Nephron progenitor cell (in vitro differentiated cells): ENCODE measurements at regions not wholly inside any gene's neighbourhood (a gene's known extent, or its start where the extent isn't known, plus 50 kb on each side); places are given as distances from the start of the nearest gene placed in this dataset.

ENCODE experiments used
- DNase-seq: peaks from one replicate; pipeline ENCODE4 v3.0.0; 2021
- H3K27ac Mint-ChIP-seq: 2 replicates; pipeline ENCODE4 v1.8.0; 2021; ENCODE audit warnings: mild to moderate bottlenecking, moderate library complexity, mixed read lengths
- H3K27me3 Mint-ChIP-seq: 2 replicates; pipeline ENCODE4 v1.8.0; 2021; ENCODE audit warnings: mild to moderate bottlenecking, low read depth, mixed read lengths; ENCODE audit not compliant: poor library complexity
- H3K36me3 Mint-ChIP-seq: 2 replicates; pipeline ENCODE4 v1.8.0; 2021; ENCODE audit warnings: low read depth, mixed read lengths
- H3K4me1 Mint-ChIP-seq: 2 replicates; pipeline ENCODE4 v1.8.0; 2021; ENCODE audit warnings: mixed read lengths
- H3K4me3 Mint-ChIP-seq: 2 replicates; pipeline ENCODE4 v1.8.0; 2021; ENCODE audit warnings: mild to moderate bottlenecking, moderate library complexity, mixed read lengths
- H3K9me3 Mint-ChIP-seq: 2 replicates; pipeline ENCODE4 v1.8.0; 2021; ENCODE audit warnings: mild to moderate bottlenecking, moderate library complexity, mixed read lengths
- TF ChIP-seq, protein P1 (sequence below): fragments of 200-600 bp; sonication (generic); IDR thresholded peaks from 2 replicates; pipeline ENCODE4 v1.5.0; 2021; ENCODE audit warnings: antibody characterized with exemption

DNA sequence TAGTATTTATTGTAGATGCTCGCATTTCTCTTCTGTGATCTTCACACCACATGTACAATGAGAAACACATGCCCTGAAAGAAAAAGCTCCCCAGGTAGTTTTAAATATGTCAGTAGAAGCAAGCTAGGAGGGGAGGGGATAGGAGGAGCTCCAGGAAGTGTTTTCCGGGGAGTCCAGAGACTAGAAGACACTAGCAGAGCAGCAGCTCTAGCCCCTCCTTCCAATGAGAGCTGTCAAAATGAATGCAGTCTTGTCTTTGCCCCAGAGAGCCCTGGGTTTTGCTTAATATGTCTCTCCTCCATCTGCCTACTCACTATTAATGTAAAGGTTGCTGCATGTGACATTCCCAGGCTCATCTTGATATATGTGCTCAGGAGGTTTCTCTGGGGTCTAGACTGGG lies 462.6 kb upstream of the SOX11 start:
- DNase-seq = no peak
- TF ChIP-seq, protein P1, sequence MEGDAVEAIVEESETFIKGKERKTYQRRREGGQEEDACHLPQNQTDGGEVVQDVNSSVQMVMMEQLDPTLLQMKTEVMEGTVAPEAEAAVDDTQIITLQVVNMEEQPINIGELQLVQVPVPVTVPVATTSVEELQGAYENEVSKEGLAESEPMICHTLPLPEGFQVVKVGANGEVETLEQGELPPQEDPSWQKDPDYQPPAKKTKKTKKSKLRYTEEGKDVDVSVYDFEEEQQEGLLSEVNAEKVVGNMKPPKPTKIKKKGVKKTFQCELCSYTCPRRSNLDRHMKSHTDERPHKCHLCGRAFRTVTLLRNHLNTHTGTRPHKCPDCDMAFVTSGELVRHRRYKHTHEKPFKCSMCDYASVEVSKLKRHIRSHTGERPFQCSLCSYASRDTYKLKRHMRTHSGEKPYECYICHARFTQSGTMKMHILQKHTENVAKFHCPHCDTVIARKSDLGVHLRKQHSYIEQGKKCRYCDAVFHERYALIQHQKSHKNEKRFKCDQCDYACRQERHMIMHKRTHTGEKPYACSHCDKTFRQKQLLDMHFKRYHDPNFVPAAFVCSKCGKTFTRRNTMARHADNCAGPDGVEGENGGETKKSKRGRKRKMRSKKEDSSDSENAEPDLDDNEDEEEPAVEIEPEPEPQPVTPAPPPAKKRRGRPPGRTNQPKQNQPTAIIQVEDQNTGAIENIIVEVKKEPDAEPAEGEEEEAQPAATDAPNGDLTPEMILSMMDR = no peak
- H3K36me3 Mint-ChIP-seq = no peaks in the 10 kb centered on the region
- H3K4me3 Mint-ChIP-seq = no peak overlapping the region
- no peak overlapping the region for H3K27ac Mint-ChIP-seq
- H3K4me1 Mint-ChIP-seq = peaks cover 5% of the 10 kb centered on the region
- H3K27me3 Mint-ChIP-seq = peaks cover 10% of the 10 kb centered on the region
- no peaks in the 10 kb centered on the region for H3K9me3 Mint-ChIP-seq

DNA sequence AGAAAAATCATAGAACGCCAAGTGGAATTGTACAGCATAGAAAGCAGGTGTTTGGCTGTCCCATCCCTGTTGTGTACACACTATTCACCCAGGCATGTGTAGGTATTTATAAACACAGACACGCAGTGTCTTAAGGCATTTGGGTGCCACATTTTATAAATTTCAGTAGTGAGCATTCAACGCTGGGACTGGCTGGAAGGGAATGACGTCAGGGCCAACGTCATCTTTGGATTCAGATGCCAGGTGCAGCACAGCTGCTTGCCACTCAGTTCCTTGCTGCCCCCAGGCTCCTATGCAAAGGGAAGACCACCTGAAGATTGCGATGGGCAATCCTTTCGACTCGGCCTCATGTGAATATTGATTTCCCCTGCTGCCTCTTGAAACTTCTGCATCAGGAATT lies 461.7 kb upstream of the SOX11 start:
- peaks cover 5% of the 10 kb centered on the region for H3K4me1 Mint-ChIP-seq
- no peaks in the 10 kb centered on the region for H3K36me3 Mint-ChIP-seq
- no peak overlapping the region for H3K27ac Mint-ChIP-seq
- no peak for DNase-seq
- no peak overlapping the region for H3K4me3 Mint-ChIP-seq
- peaks cover 5% of the 10 kb centered on the region for H3K27me3 Mint-ChIP-seq
- H3K9me3 Mint-ChIP-seq = no peaks in the 10 kb centered on the region
- TF ChIP-seq, protein P1 = no peak

DNA sequence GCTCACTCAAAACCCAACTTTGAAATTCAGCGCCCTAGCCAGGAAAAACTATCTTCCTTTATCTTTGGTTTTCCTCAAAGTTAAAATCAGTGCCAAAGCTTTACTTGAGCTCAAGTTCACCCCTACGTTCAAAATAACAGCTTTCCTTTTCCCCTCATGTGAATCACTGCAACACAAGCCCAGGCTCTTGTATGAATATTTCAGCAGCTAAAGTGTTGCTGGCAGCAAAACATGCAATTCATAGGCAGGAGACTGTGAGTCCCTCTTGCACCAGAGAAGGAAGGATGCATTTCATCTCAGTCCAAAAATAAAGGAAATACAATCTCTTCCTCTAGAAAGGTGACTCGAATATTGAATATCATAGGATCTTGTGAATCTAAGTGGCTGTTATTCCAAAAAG lies 461.3 kb upstream of the SOX11 start:
- Mint-ChIP-seq H3K36me3 (no peaks in the 10 kb centered on the region), H3K4me3 (no peak overlapping the region), H3K27ac (no peak overlapping the region), H3K4me1 (peaks cover 5% of the 10 kb centered on the region), H3K9me3 (no peaks in the 10 kb centered on the region), H3K27me3 (peaks cover 4% of the 10 kb centered on the region)
- TF ChIP-seq, protein P1 = no peak
- no peak for DNase-seq

DNA sequence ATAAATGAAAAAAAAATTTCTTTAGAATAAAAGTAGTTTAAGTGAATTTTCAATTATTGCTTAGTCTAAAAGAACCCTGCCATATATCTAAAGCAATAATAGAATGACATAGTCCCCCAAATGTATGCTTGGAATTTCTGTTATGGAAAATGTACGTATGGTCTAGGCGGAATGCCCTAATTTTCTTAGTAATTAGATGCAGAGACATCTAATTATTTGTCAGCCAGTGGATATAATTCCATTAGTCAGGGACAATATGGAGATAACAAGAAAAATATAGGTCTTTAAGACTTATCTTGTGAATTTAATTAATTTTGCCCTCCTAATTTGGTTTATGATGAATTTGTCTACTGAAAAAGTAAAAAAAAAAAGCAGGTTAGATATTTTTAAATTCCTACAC lies 460.9 kb upstream of the SOX11 start:
- no peak for DNase-seq
- TF ChIP-seq, protein P1 = no peak
- H3K27ac Mint-ChIP-seq = no peak overlapping the region
- H3K4me3 Mint-ChIP-seq = no peak overlapping the region
- peaks cover 5% of the 10 kb centered on the region for H3K4me1 Mint-ChIP-seq
- H3K9me3 Mint-ChIP-seq = no peaks in the 10 kb centered on the region
- no peaks in the 10 kb centered on the region for H3K36me3 Mint-ChIP-seq
- peaks cover 4% of the 10 kb centered on the region for H3K27me3 Mint-ChIP-seq

DNA sequence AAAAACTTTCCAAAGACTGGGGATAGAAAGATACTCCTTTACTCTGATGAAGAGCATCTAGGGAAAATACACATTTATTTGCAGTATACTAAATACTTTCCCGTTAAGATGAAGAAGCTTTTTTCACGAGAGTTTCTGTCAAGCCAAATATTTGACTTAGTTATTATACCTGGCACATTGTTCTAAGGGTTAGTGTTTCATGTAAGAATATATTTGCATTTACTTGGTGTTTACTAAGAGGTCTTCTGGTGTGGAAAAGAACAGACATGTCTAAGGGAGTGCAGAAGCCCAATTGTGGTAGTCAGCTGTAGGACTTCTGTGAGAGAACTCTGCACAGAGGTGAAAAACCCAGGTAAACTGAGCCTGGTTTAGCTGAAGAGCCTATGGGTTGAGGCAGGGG lies 457.6 kb upstream of the SOX11 start:
- H3K27ac Mint-ChIP-seq = no peak overlapping the region
- no peak overlapping the region for H3K4me3 Mint-ChIP-seq
- no peak for DNase-seq
- peaks cover under 1% of the 10 kb centered on the region for H3K27me3 Mint-ChIP-seq
- TF ChIP-seq, protein P1 = no peak
- H3K4me1 Mint-ChIP-seq = peaks cover 2% of the 10 kb centered on the region
- H3K9me3 Mint-ChIP-seq = no peaks in the 10 kb centered on the region
- no peaks in the 10 kb centered on the region for H3K36me3 Mint-ChIP-seq

DNA sequence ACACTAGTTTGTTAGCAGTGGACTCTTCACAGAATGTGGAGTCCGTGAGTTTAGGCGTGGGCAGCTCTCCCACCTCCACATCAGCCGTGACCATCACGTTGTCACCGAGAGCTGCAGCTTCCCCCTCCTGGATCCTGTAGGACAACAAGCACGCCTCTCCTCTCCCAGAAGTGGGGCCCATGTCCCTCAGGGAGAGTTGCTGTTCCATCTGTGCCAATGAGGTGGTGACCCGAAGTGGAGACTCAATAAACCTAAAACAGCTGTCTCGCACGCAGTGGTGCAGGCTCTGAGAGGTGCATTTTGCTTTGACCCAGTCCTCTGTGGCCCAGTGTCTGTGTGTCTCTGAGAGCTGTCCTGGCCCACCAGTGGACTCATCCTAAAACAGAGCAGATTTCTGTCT lies 456.5 kb upstream of the SOX11 start:
- H3K9me3 Mint-ChIP-seq = no peaks in the 10 kb centered on the region
- H3K4me1 Mint-ChIP-seq = no peaks in the 10 kb centered on the region
- no peak overlapping the region for H3K4me3 Mint-ChIP-seq
- H3K27me3 Mint-ChIP-seq = no peaks in the 10 kb centered on the region
- no peaks in the 10 kb centered on the region for H3K36me3 Mint-ChIP-seq
- TF ChIP-seq, protein P1 = no peak
- DNase-seq = no peak
- H3K27ac Mint-ChIP-seq = no peak overlapping the region
